B cell (primary cell): ENCODE measurements at regions not wholly inside any gene's neighbourhood (a gene's known extent, or its start where the extent isn't known, plus 50 kb on each side); places are given as distances from the start of the nearest gene placed in this dataset.

Experiments used
- EZH2 ChIP-seq: IDR thresholded peaks from 2 replicates; pipeline ENCODE4 v1.6.1; 2012; ENCODE audit warnings: borderline replicate concordance, low read depth, mild to moderate bottlenecking, moderate library complexity, low read length; ENCODE audit not compliant: insufficient read depth, poor library complexity, severe bottlenecking
- TF ChIP-seq, protein P1 (sequence below): fragments of 200-600 bp; IDR thresholded peaks from one replicate; pipeline ENCODE4 v1.8.0; 2022; ENCODE audit warnings: antibody characterized with exemption, mild to moderate bottlenecking

DNA sequence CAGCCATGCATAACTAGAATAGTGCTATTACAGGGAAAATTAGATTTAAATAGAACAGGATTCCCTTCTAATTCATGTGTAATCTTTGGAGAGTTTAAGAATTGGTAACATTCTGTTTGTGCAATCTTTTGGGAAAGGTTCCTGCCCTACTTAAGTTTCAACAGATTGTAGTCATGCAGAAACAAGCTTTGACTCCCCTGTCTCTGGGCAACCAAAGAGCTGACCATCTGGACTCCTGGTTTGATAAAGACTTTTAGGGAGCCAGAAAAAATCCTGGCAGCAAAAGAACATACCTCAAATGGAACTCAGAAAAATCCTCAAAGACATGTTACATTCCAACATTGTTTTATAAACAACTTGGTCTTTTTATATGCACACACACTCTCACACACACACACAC, 191.1 kb upstream of the NEIL3 start:
- TF ChIP-seq, protein P1, sequence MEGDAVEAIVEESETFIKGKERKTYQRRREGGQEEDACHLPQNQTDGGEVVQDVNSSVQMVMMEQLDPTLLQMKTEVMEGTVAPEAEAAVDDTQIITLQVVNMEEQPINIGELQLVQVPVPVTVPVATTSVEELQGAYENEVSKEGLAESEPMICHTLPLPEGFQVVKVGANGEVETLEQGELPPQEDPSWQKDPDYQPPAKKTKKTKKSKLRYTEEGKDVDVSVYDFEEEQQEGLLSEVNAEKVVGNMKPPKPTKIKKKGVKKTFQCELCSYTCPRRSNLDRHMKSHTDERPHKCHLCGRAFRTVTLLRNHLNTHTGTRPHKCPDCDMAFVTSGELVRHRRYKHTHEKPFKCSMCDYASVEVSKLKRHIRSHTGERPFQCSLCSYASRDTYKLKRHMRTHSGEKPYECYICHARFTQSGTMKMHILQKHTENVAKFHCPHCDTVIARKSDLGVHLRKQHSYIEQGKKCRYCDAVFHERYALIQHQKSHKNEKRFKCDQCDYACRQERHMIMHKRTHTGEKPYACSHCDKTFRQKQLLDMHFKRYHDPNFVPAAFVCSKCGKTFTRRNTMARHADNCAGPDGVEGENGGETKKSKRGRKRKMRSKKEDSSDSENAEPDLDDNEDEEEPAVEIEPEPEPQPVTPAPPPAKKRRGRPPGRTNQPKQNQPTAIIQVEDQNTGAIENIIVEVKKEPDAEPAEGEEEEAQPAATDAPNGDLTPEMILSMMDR = no peak
- TF ChIP-seq EZH2 = no peak
